GM12878 (cell line): ENCODE measurements at regions not wholly inside any gene's neighbourhood (a gene's known extent, or its start where the extent isn't known, plus 50 kb on each side); places are given as distances from the start of the nearest gene placed in this dataset.

Experiments used
- ATAC-seq: fragments of 200-7000 bp; cut with Tn5 transposase; 3 replicates; pipeline ENCODE4 v1.9.1; 2020; ENCODE audit warnings: mild to moderate bottlenecking, moderate library complexity
- BruUV-seq: library from RNA; stranded (reverse); fragments of 400-500 nt; replicated peaks from 2 replicates; lab custom pipeline; 2021; lab: Mats Ljungman, UMichigan
- CTCF ChIA-PET: fragments of 300-600 bp; sonication (Branson Sonifier 250); formaldehyde crosslinking; extraction: SDS; loops from one replicate; lab custom pipeline; 2021; ENCODE audit warnings: inconsistent platforms; lab: Yijun Ruan, JAX
- POLR2A ChIA-PET: fragments of 350-600 bp; formaldehyde crosslinking; extraction: SDS; loops from one replicate; lab custom pipeline; 2021; ENCODE audit warnings: inconsistent platforms; lab: Charles Lee
- RAD21 ChIA-PET: fragments of 300-600 bp; sonication (Branson Sonifier 250); formaldehyde crosslinking; loops from one replicate; lab custom pipeline; 2023; ENCODE audit warnings: antibody characterized with exemption; ENCODE audit not compliant: unreplicated experiment; lab: Charles Lee
- SMC1A ChIA-PET: fragments of 300-600 bp; sonication (Branson Sonifier 250); formaldehyde crosslinking; loops from one replicate; lab custom pipeline; 2023; ENCODE audit not compliant: unreplicated experiment, uncharacterized antibody; lab: Charles Lee
- DNase-seq: peaks from one replicate; pipeline ENCODE4 v3.0.0-alpha.2; 2011; ENCODE audit warnings: low read depth, low spot score
- FAIRE-seq: peaks from 3 replicates; lab custom pipeline; 2011; peaks lifted over from hg19 to GRCh38; lab: Jason Lieb, UNC
- H2AFZ ChIP-seq: 2 replicates; pipeline ENCODE4 v1.6.0; 2011; ENCODE audit warnings: low read depth, low read length, control low read depth; ENCODE audit not compliant: control insufficient read depth
- H3K27ac ChIP-seq: 2 replicates; pipeline ENCODE4 v1.5.1; 2011; ENCODE audit warnings: control low read depth; ENCODE audit not compliant: control insufficient read depth, insufficient read depth
- H3K27me3 ChIP-seq, 2 experiments: replicated peaks in 1 of 2; 2 replicates each; pipeline versions ENCODE4 v1.6.0 to v1.6.1; 2011; ENCODE audit warnings: low read length in 1 of 2; ENCODE audit not compliant: control insufficient read depth in 2 of 2, insufficient read depth in 2 of 2
- H3K36me3 ChIP-seq, 2 experiments: 2 replicates each; pipeline ENCODE4 v1.5.1; 2011; ENCODE audit warnings: low read length in 1 of 2; ENCODE audit not compliant: control insufficient read depth in 2 of 2, insufficient read depth in 2 of 2
- H3K4me1 ChIP-seq: 2 replicates; pipeline ENCODE4 v1.6.1; 2011; ENCODE audit warnings: mild to moderate bottlenecking, low read length, moderate library complexity, mixed read lengths; ENCODE audit not compliant: control insufficient read depth, insufficient read depth
- H3K4me2 ChIP-seq: 2 replicates; pipeline ENCODE4 v1.6.0; 2011; ENCODE audit warnings: control low read depth; ENCODE audit not compliant: control insufficient read depth, insufficient read depth
- H3K4me3 ChIP-seq: fragments of 200-600 bp; sonication (generic); 2 replicates; pipeline ENCODE4 v1.5.1; 2016
- H3K79me2 ChIP-seq: 2 replicates; pipeline ENCODE4 v1.6.0; 2011; ENCODE audit warnings: low read length; ENCODE audit not compliant: control insufficient read depth, insufficient read depth
- H3K9ac ChIP-seq: 2 replicates; pipeline ENCODE4 v1.8.0; 2011; ENCODE audit warnings: low read length, control low read depth, mixed read lengths; ENCODE audit not compliant: control insufficient read depth, insufficient read depth
- H3K9me3 ChIP-seq: replicated peaks from 3 replicates; pipeline ENCODE4 v1.5.1; 2011; ENCODE audit warnings: mild to moderate bottlenecking, low read length; ENCODE audit not compliant: control insufficient read depth, insufficient read depth
- H4K20me1 ChIP-seq: 2 replicates; pipeline ENCODE4 v1.6.0; 2011; ENCODE audit not compliant: control insufficient read depth, insufficient read depth
- ATF7 ChIP-seq: fragments of 450-650 bp; IDR thresholded peaks from 2 replicates; pipeline ENCODE4 v1.6.1; 2016; ENCODE audit warnings: low read depth, mild to moderate bottlenecking
- BCL11A ChIP-seq: IDR thresholded peaks from 2 replicates; pipeline ENCODE4 v1.6.1; 2011; ENCODE audit warnings: low read depth, low read length
- BCLAF1 ChIP-seq: fragments of 450-650 bp; IDR thresholded peaks from 2 replicates; pipeline ENCODE4 v1.6.1; 2017; ENCODE audit warnings: antibody characterized with exemption, mild to moderate bottlenecking, moderate library complexity
- CUX1 ChIP-seq: IDR thresholded peaks from 2 replicates; pipeline ENCODE4 v1.6.1; 2012; ENCODE audit warnings: improper control_type of control experiment, low read depth, low read length; ENCODE audit not compliant: insufficient replicate concordance
- HDAC2 ChIP-seq: fragments of 200-600 bp; sonication (generic); IDR thresholded peaks from 2 replicates; pipeline ENCODE4 v1.6.1; 2017
- NFYB ChIP-seq: IDR thresholded peaks from 2 replicates; pipeline ENCODE4 v1.6.1; 2011; ENCODE audit warnings: low read depth, mild to moderate bottlenecking, low read length, improper control_type of control experiment, moderate library complexity; ENCODE audit not compliant: insufficient read depth
- RAD51 ChIP-seq: fragments of 450-650 bp; IDR thresholded peaks from 2 replicates; pipeline ENCODE4 v1.6.1; 2016; ENCODE audit warnings: moderate library complexity, mild to moderate bottlenecking, inconsistent platforms
- RELA ChIP-seq: fragments of 450-650 bp; IDR thresholded peaks from 2 replicates; pipeline ENCODE4 v1.8.0; 2014; ENCODE audit warnings: borderline replicate concordance; ENCODE audit not compliant: partially characterized antibody
- SP1 ChIP-seq: IDR thresholded peaks from one replicate; pipeline ENCODE4 v1.6.1; 2011; ENCODE audit warnings: low read depth, low read length
- TARDBP ChIP-seq: IDR thresholded peaks from 2 replicates; pipeline ENCODE4 v1.6.1; 2016; ENCODE audit warnings: borderline replicate concordance
- ZNF274 ChIP-seq: IDR thresholded peaks from one replicate; pipeline ENCODE4 v1.8.0; 2011; ENCODE audit not compliant: insufficient read length, insufficient read depth
- ZZZ3 ChIP-seq: IDR thresholded peaks from 2 replicates; pipeline ENCODE4 v1.6.1; 2011; ENCODE audit warnings: low read depth; ENCODE audit not compliant: control insufficient read depth, insufficient read length
- WGBS: methylation state at CpG from one replicate; pipeline ENCODE4 v1.1.6; 2016; ENCODE audit warnings: low lambda C conversion rate; ENCODE audit not compliant: insufficient replicate concordance, insufficient coverage; ENCODE audit errors: missing lambda C conversion rate; 5-methylcytosine and 5-hydroxymethylcytosine counted together
- in situ Hi-C: fragments of 300-500 bp; cut with MboI; formaldehyde crosslinking; loops from 9 replicates; pipeline ENCODE4 v1.14.3; 2018; ENCODE audit warnings: mixed read lengths
- intact Hi-C: fragments of 100-400 bp; cut with micrococcal nuclease; formaldehyde crosslinking; loops from one replicate; pipeline ENCODE4 v1.14.2; 2022; ENCODE audit not compliant: unreplicated experiment

GRCh38 chr22:49628391-49629260 is 199.0 kb downstream of the BRD1 start (continued):
- no peak for TF ChIP-seq BCLAF1
- no peak for TF ChIP-seq BCL11A
- no peak for TF ChIP-seq ZNF274
- no peak for TF ChIP-seq SP1

GRCh38 chr22:49627217-49628181 is 200.2 kb downstream of the BRD1 start:
- Histone ChIP-seq H2AFZ (no peak overlapping the region), H3K36me3 (no peaks in the 10 kb centered on the region; a peak in 1 of 4 replicates), H3K9me3 (no peaks in the 10 kb centered on the region), H3K9ac (no peak overlapping the region), H3K4me3 (no peak overlapping the region), H3K4me1 (no peaks in the 10 kb centered on the region), H3K79me2 (no peaks in the 10 kb centered on the region), H3K27me3 (no peaks in the 10 kb centered on the region), H4K20me1 (no peaks in the 10 kb centered on the region), H3K27ac (no peak overlapping the region), H3K4me2 (no peak overlapping the region)
- DNase-seq (no peak), ATAC-seq (no peak), FAIRE-seq (no peak)
- ChIA-PET POLR2A (no interaction called here), SMC1A (no interaction called here), CTCF (no interaction called here), RAD21 (no interaction called here)
- in situ Hi-C loops: no loop called here
- BruUV-seq: no TSS peak
- 78% methylated on average over 27 of the region's 31 CpGs for WGBS
- intact Hi-C loops: no loop called here
- TF ChIP-seq TARDBP: no peak
- no peak for TF ChIP-seq RAD51
- TF ChIP-seq NFYB: no peak
- no peak for TF ChIP-seq HDAC2
- no peak for TF ChIP-seq CUX1
- no peak for TF ChIP-seq ATF7
- no peak for TF ChIP-seq RELA
- TF ChIP-seq ZNF274: no peak
- TF ChIP-seq ZZZ3: no peak
